Ovary (tissue), 7 donors: ENCODE measurements at regions not wholly inside any gene's neighbourhood (a gene's known extent, or its start where the extent isn't known, plus 50 kb on each side); places are given as distances from the start of the nearest gene placed in this dataset.

Source experiments
- DNase-seq, 5 donors: peaks; one replicate each; pipeline ENCODE4 v3.0.0-alpha.2; 2019 to 2020
- H3K27ac ChIP-seq, 2 donors: fragments of 200-600 bp; one replicate each; pipeline versions ENCODE4 v1.5.1 to v1.8.0; 2019 to 2022
- H3K27me3 ChIP-seq: fragments of 200-600 bp; one replicate; pipeline ENCODE4 v1.8.0; 2022
- H3K36me3 ChIP-seq: fragments of 200-600 bp; sonication (generic); one replicate; pipeline ENCODE4 v1.5.1; 2019
- H3K4me1 ChIP-seq: one replicate; pipeline ENCODE4 v1.8.1; 2013; ENCODE audit warnings: mild to moderate bottlenecking, moderate library complexity; ENCODE audit not compliant: insufficient read depth
- H3K4me3 ChIP-seq: fragments of 200-600 bp; sonication (generic); one replicate; pipeline ENCODE4 v1.5.1; 2017
- H3K9me3 ChIP-seq, 2 donors: fragments of 200-600 bp in 1 of 2; sonication (generic) in 1 of 2; one replicate each; pipeline versions ENCODE4 v1.5.1 to v1.8.1; 2013 to 2019; ENCODE audit warnings: mild to moderate bottlenecking in 1 of 2, moderate library complexity in 1 of 2
- EP300 ChIP-seq: sonication (generic); formaldehyde crosslinking; IDR thresholded peaks from one replicate; pipeline ENCODE4 v1.6.1; 2017; ENCODE audit warnings: antibody characterized with exemption
- POLR2A ChIP-seq: fragments of 450-650 bp; IDR thresholded peaks from one replicate; pipeline ENCODE4 v1.6.1; 2017; ENCODE audit warnings: antibody characterized with exemption, mild to moderate bottlenecking, moderate library complexity
- WGBS, 3 donors: extraction: QIAGEN DNeasy Blood & Tissue Kit in 1 of 3; methylation state at CpG; one replicate each; pipeline versions ENCODE4 v1.1.5 to v1.1.7; 2013 to 2017; 5-methylcytosine and 5-hydroxymethylcytosine counted together
- intact Hi-C, 4 donors: fragments of 100-400 bp; cut with DNase I; formaldehyde crosslinking; loops; one replicate each; pipeline versions ENCODE4 v1.11.0 to v1.15.1; 2022 to 2023
- TF ChIP-seq, protein P1 (sequence below), 3 donors: fragments of 450-650 bp in 2 of 3; fragments of 200-600 bp in 1 of 3; IDR thresholded peaks; one replicate each; pipeline versions ENCODE4 v1.5.1 to v1.8.0; 2016 to 2022; ENCODE audit warnings: antibody characterized with exemption in 3 of 3, mild to moderate bottlenecking in 1 of 3
- donor health status: DM: no; HTN: no; CAD: no; lungs with moderate emphysema.
- donor health status: DM: no; HTN: no; CAD: no.
- donor health status: Bipolar disorder and iron deficiency.
- donor health status: DM: no; HTN: no; CAD: no.
- donor health status: DM: yes; HTN: yes; CAD: no.

GRCh38 chr2:47304654-47305053 lies 64.5 kb upstream of the EPCAM start:
- Histone ChIP-seq H3K36me3 (no peaks in the 10 kb centered on the region), H3K4me1 (peaks cover 3% of the 10 kb centered on the region), H3K27me3 (no peaks in the 10 kb centered on the region), H3K4me3 (no peak overlapping the region), H3K27ac (no peak overlapping the region), H3K9me3 (no peaks in the 10 kb centered on the region)
- no peak for DNase-seq
- intact Hi-C loops = no loop called here
- TF ChIP-seq, protein P1, sequence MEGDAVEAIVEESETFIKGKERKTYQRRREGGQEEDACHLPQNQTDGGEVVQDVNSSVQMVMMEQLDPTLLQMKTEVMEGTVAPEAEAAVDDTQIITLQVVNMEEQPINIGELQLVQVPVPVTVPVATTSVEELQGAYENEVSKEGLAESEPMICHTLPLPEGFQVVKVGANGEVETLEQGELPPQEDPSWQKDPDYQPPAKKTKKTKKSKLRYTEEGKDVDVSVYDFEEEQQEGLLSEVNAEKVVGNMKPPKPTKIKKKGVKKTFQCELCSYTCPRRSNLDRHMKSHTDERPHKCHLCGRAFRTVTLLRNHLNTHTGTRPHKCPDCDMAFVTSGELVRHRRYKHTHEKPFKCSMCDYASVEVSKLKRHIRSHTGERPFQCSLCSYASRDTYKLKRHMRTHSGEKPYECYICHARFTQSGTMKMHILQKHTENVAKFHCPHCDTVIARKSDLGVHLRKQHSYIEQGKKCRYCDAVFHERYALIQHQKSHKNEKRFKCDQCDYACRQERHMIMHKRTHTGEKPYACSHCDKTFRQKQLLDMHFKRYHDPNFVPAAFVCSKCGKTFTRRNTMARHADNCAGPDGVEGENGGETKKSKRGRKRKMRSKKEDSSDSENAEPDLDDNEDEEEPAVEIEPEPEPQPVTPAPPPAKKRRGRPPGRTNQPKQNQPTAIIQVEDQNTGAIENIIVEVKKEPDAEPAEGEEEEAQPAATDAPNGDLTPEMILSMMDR (IDR thresholded peaks at IDR 0.05) = no peak
- WGBS, 3 donors = 70 to 81% (median 75%) methylated on average over 4 of the region's 4 CpGs

DNA sequence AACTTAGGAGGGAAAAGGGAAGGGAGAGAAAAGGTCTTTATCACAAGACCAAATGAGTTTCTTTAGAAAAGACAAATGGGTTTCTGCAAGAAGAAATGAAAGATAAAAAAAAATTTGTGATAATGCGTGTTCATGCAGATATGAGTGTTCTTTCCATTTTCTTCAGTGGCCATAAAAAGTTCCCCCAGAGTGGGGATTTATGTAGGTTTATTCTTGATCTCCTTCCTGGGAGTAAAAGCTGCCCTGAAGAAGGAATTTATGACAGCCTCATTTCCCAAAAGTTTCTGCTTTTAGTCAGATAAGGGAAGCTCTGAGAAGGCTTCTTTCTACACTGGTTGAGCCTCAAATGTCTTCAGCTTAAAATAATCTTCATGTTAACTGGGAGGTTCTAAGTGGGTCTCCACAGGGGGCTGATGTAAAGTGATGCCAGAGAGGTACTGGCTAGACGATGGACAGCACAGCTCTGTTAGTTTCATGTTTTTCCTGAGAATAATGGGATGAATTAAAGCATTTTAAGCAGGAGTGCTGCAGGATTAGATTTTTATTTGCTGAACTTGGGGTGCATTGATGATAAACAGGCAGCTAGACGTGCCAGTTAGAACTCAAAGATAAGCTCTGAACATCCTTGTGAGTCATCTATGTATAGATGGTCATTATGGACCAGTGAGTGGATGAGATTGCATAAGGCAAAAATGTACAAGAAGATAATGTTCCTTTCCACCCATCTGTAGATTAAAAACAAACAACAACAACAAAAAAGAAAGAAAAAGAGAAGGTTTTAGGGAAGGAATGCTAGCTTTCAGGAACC lies 65.6 kb upstream of the EPCAM start:
- no peak for DNase-seq
- H3K4me3 ChIP-seq = no peak overlapping the region
- no peaks in the 10 kb centered on the region for H3K27me3 ChIP-seq
- H3K27ac ChIP-seq = no peak overlapping the region
- H3K4me1 ChIP-seq = peaks cover 3% of the 10 kb centered on the region
- no peak for TF ChIP-seq POLR2A
- TF ChIP-seq, protein P1 (IDR thresholded peaks at IDR 0.05) = no peak
- no peak for TF ChIP-seq EP300
- no peaks in the 10 kb centered on the region for H3K9me3 ChIP-seq
- H3K36me3 ChIP-seq = no peaks in the 10 kb centered on the region
- intact Hi-C loops = no loop called here
- WGBS, 3 donors = 7 to 13% (median 9%) methylated on average over 3 of the region's 3 CpGs

DNA sequence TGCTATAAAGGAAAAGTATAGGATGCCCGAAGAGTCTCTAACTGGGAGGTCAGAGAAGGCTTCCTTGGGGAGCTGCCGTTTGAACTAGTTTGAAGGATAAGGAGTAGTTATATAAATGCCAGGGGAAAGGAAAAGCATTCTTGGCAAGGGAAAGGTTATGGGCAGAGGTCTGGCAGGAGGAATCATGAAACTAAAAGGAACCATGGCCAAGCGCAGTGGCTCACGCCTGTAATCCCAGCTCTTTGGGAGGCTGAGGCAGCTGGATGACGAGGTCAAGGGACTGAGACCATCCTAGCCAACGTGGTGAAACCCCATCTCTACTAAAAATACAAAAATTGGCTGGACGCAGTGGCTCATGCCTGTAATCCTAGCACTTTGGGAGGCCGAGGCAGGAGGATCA lies 66.8 kb upstream of the EPCAM start:
- Histone ChIP-seq H3K27me3 (no peaks in the 10 kb centered on the region), H3K4me3 (no peak overlapping the region), H3K36me3 (no peaks in the 10 kb centered on the region), H3K4me1 (peaks cover 3% of the 10 kb centered on the region), H3K9me3 (no peaks in the 10 kb centered on the region), H3K27ac (no peak overlapping the region)
- DNase-seq = no peak
- TF ChIP-seq, protein P1 (IDR thresholded peaks at IDR 0.05) = no peak
- TF ChIP-seq EP300 (no peak), POLR2A (no peak)
- 66 to 73% (median 71%) methylated on average over 8 of the region's 8 CpGs for WGBS, 3 donors
- intact Hi-C loops = no loop called here

GRCh38 chr2:47301731-47302130 lies 67.4 kb upstream of the EPCAM start:
- H3K36me3 ChIP-seq = no peaks in the 10 kb centered on the region
- peaks cover 3% of the 10 kb centered on the region for H3K4me1 ChIP-seq
- intact Hi-C loops = no loop called here
- no peak for DNase-seq
- H3K4me3 ChIP-seq = no peak overlapping the region
- WGBS, 3 donors = 90 to 95% (median 92%) methylated on average over 4 of the region's 4 CpGs
- no peaks in the 10 kb centered on the region for H3K9me3 ChIP-seq
- H3K27me3 ChIP-seq = no peaks in the 10 kb centered on the region
- TF ChIP-seq, protein P1 (IDR thresholded peaks at IDR 0.05) = no peak
- TF ChIP-seq EP300 (no peak), POLR2A (no peak)
- no peak overlapping the region for H3K27ac ChIP-seq
